Hepatocyte (in vitro differentiated cells): ENCODE measurements at regions not wholly inside any gene's neighbourhood (a gene's known extent, or its start where the extent isn't known, plus 50 kb on each side); places are given as distances from the start of the nearest gene placed in this dataset.

ENCODE experiments used
- EZH2 ChIP-seq: fragments of 200-600 bp; sonication (generic); IDR thresholded peaks from 2 replicates; pipeline ENCODE4 v1.6.1; 2016; ENCODE audit warnings: antibody characterized with exemption, mild to moderate bottlenecking, borderline replicate concordance
- EZH2phosphoT487 ChIP-seq: fragments of 200-600 bp; sonication (generic); IDR thresholded peaks from one replicate; pipeline ENCODE4 v1.6.1; 2018; ENCODE audit warnings: antibody characterized with exemption, mild to moderate bottlenecking, low read depth, moderate library complexity; ENCODE audit not compliant: unreplicated experiment, severe bottlenecking
- TF ChIP-seq, protein P1 (sequence below): fragments of 200-600 bp; sonication (generic); IDR thresholded peaks from 2 replicates; pipeline ENCODE4 v1.5.1; 2016; ENCODE audit warnings: antibody characterized with exemption, mild to moderate bottlenecking; ENCODE audit not compliant: poor library complexity

DNA sequence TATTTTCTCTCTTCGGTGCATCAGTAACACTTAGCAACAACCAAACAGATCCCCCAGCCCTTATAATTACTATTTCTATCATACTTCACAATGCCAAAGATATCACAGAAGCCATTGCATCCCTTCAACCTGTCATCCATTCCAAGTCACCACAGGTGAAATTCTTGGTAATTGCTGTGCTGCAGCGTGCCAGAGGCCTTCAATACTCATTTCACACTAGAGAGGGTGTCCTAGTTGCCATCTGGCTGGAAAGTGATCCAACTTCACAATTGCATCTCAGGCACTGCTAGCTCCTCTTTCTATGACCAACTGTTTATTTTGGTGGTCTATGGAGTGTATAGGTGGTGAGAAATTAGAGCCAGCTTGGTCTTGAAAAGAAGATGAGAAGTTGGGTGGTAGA lies 131.2 kb downstream of the NUP35 start:
- TF ChIP-seq, protein P1, sequence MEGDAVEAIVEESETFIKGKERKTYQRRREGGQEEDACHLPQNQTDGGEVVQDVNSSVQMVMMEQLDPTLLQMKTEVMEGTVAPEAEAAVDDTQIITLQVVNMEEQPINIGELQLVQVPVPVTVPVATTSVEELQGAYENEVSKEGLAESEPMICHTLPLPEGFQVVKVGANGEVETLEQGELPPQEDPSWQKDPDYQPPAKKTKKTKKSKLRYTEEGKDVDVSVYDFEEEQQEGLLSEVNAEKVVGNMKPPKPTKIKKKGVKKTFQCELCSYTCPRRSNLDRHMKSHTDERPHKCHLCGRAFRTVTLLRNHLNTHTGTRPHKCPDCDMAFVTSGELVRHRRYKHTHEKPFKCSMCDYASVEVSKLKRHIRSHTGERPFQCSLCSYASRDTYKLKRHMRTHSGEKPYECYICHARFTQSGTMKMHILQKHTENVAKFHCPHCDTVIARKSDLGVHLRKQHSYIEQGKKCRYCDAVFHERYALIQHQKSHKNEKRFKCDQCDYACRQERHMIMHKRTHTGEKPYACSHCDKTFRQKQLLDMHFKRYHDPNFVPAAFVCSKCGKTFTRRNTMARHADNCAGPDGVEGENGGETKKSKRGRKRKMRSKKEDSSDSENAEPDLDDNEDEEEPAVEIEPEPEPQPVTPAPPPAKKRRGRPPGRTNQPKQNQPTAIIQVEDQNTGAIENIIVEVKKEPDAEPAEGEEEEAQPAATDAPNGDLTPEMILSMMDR, result no peak
- TF ChIP-seq EZH2 (no peak), EZH2phosphoT487 (no peak)
